DND-41 (cell line): ENCODE measurements at regions not wholly inside any gene's neighbourhood (a gene's known extent, or its start where the extent isn't known, plus 50 kb on each side); places are given as distances from the start of the nearest gene placed in this dataset.

Experiments used
- EZH2 ChIP-seq: IDR thresholded peaks from 3 replicates; pipeline ENCODE4 v1.6.1; 2012; ENCODE audit warnings: borderline replicate concordance, low read depth, mild to moderate bottlenecking, moderate library complexity, low read length, inconsistent platforms; ENCODE audit not compliant: severe bottlenecking
- TF ChIP-seq, protein P1 (sequence below): IDR thresholded peaks from 2 replicates; pipeline ENCODE4 v1.5.1; 2012; ENCODE audit warnings: borderline replicate concordance, low read length, moderate library complexity, mild to moderate bottlenecking; ENCODE audit not compliant: poor library complexity, severe bottlenecking; ENCODE audit errors: extremely low read depth

DNA sequence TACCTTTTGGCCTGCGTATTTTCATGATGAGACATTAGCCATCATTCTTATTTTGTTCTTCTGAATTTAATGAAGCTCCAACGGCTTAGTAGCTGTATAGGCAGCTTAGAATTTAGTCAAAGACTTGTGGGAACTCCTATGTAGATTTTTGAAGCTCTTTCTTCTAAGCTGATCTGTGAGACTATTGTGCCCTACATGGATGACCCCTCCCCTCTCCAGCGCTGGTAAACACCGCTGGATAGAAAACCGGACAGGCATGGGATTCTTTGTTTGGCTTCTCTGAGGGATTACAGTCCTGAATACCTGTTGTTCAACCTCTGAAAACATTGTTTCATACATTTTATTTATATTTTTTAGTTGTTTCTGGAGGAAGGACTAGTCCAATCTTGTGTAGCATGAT lies 1353.4 kb downstream of the GRIK2 start:
- TF ChIP-seq, protein P1, sequence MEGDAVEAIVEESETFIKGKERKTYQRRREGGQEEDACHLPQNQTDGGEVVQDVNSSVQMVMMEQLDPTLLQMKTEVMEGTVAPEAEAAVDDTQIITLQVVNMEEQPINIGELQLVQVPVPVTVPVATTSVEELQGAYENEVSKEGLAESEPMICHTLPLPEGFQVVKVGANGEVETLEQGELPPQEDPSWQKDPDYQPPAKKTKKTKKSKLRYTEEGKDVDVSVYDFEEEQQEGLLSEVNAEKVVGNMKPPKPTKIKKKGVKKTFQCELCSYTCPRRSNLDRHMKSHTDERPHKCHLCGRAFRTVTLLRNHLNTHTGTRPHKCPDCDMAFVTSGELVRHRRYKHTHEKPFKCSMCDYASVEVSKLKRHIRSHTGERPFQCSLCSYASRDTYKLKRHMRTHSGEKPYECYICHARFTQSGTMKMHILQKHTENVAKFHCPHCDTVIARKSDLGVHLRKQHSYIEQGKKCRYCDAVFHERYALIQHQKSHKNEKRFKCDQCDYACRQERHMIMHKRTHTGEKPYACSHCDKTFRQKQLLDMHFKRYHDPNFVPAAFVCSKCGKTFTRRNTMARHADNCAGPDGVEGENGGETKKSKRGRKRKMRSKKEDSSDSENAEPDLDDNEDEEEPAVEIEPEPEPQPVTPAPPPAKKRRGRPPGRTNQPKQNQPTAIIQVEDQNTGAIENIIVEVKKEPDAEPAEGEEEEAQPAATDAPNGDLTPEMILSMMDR = no peak
- no peak for TF ChIP-seq EZH2
